ENCODE measurements at regions not wholly inside any gene's neighbourhood (a gene's known extent, or its start where the extent isn't known, plus 50 kb on each side); places are given as distances from the start of the nearest gene placed in this dataset.

GRCh38 chr6:4264081-4264480 is 128.7 kb upstream of the ECI2 start:
- TF ChIP-seq, protein P1, sequence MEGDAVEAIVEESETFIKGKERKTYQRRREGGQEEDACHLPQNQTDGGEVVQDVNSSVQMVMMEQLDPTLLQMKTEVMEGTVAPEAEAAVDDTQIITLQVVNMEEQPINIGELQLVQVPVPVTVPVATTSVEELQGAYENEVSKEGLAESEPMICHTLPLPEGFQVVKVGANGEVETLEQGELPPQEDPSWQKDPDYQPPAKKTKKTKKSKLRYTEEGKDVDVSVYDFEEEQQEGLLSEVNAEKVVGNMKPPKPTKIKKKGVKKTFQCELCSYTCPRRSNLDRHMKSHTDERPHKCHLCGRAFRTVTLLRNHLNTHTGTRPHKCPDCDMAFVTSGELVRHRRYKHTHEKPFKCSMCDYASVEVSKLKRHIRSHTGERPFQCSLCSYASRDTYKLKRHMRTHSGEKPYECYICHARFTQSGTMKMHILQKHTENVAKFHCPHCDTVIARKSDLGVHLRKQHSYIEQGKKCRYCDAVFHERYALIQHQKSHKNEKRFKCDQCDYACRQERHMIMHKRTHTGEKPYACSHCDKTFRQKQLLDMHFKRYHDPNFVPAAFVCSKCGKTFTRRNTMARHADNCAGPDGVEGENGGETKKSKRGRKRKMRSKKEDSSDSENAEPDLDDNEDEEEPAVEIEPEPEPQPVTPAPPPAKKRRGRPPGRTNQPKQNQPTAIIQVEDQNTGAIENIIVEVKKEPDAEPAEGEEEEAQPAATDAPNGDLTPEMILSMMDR (conservative IDR thresholded peaks at IDR 0.05; ENCODE audit: low read depth, low read length): no peak
- no peak for TF ChIP-seq EZH2 (IDR thresholded peaks at IDR 0.05; ENCODE audit: low read length, unreplicated experiment)
